DMS114 treated with DMSO at 0.1 percent for 48 hours (cell line): ENCODE measurements at regions not wholly inside any gene's neighbourhood (a gene's known extent, or its start where the extent isn't known, plus 50 kb on each side); places are given as distances from the start of the nearest gene placed in this dataset.
"Not testable (repeated sequence)": the region's sequence is repeated elsewhere in the genome, so short reads cannot be mapped to it uniquely, and the experiment has no call there.

ENCODE experiments used
- DNase-seq: peaks from one replicate; lab custom pipeline; 2025; ENCODE audit not compliant: unreplicated experiment; lab: John Stamatoyannopoulos, UW

GRCh38 chr12:11535127-11535526, 114.3 kb upstream of the ETV6 start:
- DNase-seq, result no peak

DNA sequence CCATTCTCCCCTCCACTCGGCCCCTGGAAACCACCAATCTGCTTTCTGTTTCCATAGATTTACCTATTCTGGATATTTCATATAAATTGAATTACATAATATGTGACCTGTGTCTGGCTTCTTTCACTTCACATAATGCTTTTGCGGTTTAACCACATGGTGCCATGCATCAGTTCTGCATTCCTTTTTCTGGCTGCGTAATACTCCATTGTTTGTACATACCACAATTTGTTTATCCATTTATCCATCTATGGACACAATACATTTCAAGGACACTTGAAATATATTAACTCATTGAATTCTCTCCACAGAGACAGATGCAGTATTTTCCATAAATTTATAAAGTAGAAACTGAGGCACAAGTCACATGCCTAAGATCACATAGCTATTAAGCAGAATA, 110.3 kb upstream of the ETV6 start:
- DNase-seq, result no peak

- DNase-seq, result no peak
These were observed 109.3 kb upstream of the ETV6 start for GRCh38 chr12:11540156-11540555.

GRCh38 chr12:11540615-11541310, 108.7 kb upstream of the ETV6 start:
- DNase-seq, result no peak

- no peak for DNase-seq
These were observed 106.9 kb upstream of the ETV6 start for GRCh38 chr12:11542599-11542998.

DNA sequence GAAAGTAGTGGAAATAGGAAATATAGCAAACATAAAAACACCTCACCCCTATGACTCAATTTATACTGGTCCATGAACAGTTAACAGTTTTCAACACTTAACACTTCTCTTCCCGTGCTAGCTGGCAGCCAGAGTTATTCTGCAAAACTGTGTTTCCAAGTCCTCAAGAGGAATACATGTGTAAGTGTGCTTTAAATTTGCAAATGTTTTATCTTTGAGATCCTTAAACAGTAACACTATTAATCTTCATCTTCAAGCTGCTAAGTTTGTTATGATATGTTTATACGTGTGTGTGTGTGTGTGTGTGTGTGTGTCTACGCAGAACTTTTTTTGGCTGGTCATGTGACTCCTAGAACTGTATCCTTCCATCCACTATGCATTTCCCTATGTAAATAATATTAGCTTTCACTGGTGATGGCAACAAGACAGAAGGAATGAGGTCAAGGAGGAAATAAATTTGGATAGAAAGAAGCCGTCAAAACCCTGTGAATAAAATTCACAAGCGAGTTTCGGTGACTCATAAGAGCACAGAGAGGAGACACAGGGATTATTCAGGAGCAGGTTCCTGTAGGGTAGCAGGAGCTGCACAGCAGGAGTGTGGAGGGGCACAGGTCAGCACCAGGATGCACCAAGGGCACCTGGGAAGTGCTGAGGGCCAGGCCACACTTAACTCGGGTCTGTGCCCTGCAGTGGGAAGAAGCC, 105.9 kb upstream of the ETV6 start:
- no peak for DNase-seq

DNA sequence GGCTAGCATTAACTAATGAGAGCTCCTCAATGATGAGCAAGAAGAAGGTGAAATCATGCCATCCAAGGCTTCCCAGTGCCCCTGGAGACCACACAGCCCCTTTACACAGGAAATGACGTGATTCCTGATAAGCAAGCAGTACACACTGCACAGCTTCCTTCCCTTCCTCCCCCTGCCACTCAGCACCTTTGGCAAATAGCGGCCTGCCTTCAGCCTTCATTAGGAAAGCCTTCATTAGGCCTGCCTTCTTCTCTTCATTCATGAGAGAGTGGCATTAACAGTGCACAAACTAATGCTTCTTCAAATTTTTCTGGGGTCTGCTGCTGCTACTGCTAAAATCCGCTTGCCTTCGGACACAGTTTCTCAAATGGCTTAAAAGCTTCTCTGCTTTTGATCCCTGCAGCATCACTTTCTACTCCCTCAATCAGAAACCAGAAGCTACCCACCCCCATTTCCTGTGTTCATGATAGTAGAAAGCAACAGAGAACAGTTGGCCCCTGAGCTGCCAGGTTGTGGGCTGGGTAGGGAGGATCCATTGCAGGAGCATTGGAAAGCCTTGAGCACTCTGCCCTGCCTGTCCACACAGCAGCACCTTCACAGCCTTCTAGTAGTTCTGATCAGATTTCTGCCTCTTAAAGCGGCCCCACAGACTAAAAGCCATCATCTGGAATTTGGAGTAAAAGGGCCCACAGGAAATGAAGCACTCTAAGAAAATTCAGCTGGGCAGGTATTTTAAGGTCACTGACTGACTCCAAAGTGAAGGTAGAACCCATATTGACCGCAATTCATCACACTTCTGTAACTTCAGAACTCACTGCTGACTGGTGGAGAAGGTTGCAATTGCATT, 103.8 kb upstream of the ETV6 start:
- DNase-seq, result no peak

GRCh38 chr12:11546582-11547270, 102.7 kb upstream of the ETV6 start:
- not testable (repeated sequence) for DNase-seq

- not testable (repeated sequence) for DNase-seq
These were observed 102.2 kb upstream of the ETV6 start for GRCh38 chr12:11547271-11547646.

- DNase-seq, result no peak
These were observed 100.4 kb upstream of the ETV6 start for GRCh38 chr12:11549119-11549518.

DNA sequence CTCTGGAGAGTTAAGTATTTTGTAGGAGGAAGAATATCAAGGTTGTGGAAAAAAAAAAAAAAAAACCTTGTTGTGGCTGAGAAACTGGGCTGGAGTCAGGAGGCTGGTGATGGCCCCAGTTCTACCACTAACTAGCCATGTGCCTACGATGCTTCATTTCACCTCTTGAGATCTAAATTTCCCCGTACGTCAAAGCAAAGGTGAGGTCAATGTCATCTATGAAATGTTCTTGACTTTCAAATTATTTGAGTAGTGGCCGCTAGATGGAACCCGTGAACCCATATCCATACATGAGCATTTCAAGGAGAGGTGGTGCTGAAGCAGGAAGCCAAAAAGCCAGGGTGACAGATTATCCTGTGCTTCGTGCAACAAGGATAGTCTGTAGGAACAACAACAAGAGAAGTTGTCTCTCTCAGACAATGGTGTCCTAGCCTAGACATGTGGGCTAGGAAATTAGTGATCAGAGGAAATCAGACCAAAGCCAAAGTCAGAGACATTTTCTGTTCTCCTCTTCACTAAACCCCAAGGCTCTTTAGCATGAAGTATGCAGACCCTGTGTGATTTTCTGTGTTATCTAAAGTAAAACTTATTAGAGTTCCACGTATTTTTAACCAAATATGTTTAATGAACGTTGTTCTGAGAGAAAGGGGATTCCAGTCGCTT, 95.5 kb upstream of the ETV6 start:
- peak; percentile 54 for DNase-seq

DNA sequence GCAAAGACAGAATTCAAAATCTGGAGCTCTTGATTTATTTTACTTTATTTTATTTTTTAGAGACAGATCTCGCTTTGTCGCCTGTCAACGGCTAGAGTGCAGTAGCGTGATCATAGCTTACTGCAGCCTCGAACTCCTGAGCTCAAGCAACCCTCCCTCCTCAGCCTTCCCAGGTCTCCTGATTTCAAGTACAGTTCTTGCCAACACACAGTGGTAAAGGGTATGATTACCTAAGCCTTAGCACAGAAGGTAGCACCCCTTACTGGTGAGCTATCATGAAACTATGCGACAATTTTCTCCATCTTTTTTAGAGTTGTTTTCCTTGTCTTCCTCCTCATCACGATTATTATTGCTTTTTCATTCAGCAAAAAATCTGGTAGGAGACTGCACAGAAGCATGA, 94.3 kb upstream of the ETV6 start:
- no peak for DNase-seq

- DNase-seq, result no peak
These were observed 93.5 kb upstream of the ETV6 start for GRCh38 chr12:11555743-11556625.

- DNase-seq, result no peak
These were observed 92.8 kb upstream of the ETV6 start for GRCh38 chr12:11556682-11557081.

DNA sequence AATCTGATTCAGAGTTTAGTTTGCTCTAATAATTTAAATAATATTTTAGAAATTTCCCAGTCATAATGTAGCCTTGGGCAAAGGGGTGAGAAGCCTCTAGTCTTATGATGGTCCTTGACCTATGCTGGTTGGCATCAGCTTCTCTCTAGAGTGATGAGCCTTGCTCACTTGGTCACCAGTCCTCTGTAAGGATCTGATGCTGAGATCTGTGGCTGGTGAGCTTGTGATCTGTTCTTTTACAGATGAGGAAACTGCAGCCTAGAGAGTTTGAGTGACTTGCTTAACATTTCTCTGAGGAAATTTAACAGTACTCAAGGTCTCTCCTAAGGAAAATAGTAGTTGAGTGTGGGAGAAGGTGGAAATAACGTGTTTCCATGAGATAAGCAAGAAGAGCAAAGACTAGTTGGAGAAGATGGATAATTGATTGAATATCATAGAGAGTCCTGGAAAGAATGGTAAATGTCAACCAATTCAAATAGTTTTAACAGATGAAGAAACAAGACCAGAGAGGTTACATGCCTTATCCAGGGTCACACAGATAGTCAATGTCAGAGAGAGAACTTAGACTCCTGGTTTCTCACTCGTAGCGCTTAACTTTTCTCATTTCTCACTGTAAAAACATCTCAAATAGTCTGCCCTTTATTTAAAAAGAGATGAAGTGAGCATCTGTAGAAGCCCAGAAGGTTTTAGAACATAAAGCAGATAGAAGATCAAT, 89.7 kb upstream of the ETV6 start:
- DNase-seq, result no peak

DNA sequence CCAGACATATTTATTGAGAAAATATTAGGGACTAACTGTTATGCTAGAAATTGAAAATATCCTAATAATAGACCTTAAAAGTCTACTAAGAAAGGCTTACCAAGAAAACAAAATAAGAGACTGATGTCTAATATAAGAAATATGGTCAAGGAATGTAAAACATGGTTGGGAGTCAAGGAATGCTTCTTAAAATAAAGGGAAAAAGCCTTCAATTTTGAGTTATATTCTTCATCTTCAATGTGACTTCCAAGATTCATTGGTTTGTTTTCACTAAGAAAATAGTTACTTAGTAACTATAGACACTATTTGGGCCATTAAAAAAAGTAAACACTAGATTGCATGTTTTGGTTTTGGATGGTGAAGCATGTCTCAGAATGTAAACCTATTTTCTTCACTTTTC, 88.1 kb upstream of the ETV6 start:
- no peak for DNase-seq

DNA sequence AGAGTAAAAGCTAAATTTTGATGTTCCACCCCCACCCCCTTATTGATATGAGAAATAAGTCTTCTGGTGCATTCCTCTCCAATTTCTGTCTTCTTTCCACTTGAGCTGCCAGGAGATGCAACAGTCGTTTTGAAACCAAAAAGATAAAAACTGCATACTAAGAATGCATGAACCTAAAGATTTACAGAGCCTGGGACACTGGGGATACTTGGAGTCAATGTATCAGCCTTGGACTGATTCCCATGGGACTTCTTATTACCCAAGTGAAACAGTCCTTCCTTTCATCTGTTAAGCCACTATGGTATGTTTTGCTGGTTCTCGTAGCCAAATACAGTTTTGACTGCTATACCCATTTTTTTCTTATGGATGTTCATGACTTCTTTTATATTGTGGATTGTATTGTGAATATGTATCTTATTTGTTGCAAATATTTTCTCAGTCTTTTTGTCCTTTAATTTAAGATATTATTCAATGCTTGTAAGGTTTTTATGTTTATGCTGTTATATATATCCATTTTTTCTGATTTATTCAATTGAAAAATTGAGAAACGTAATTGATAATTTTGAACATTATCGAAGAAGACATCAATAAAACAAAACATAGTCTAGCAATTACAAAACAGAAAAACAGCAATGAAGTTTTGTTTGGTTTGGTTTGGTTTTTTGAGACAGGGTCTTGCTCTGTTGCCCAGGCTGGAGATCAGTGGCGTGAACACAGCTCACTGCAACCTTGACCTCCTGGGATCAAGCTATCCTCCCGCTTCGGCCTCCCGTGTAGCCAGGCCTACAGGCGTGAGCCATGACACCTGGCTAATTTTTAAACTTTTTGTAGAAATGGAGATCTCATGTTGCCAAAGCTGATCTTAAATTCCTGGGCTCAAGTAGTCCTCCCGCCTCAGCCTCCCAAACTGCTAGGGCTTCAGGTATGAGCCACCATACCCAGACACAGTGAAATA, 85.4 kb upstream of the ETV6 start:
- no peak for DNase-seq

DNA sequence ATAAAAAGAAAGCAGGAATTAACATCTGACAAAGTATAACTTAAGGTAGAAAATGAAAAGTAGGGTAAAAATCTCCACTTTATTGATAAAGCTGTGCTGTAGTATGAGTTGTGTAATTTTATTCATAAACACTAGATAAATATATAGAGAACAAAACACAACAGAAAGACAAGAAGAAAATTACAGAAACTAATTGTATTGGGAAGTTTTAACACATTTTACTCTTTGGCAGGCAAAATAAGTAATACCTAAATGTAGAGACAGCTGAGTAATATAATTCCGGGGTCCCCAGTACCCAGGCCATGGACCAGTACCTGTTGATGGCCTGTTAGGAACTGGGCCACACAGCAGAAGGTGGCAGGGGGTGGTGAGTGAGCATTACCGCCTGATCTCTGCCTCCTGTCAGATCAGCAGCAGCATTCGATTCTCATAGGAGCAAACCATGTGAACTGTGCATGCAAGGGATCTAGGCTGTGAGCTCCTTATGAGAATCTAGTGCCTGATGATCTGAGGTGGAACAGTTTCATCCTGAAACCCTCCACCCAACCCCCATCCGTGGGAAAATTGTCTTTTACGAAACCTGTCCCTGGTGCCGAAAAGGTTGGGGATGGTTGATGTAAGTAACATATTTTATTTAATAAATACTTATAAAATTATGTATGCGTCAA, 84.4 kb upstream of the ETV6 start:
- DNase-seq, result no peak
